Neutrophil (primary cell): ENCODE measurements at regions not wholly inside any gene's neighbourhood (a gene's known extent, or its start where the extent isn't known, plus 50 kb on each side); places are given as distances from the start of the nearest gene placed in this dataset.

Experiments used
- H3K27ac ChIP-seq: fragments of 200-600 bp; sonication (generic); 2 replicates; pipeline ENCODE4 v1.5.1; 2016; ENCODE audit warnings: mild to moderate bottlenecking, moderate library complexity
- H3K27me3 ChIP-seq: fragments of 200-600 bp; sonication (generic); 2 replicates; pipeline ENCODE4 v1.6.0; 2016; ENCODE audit warnings: mild to moderate bottlenecking
- H3K36me3 ChIP-seq: fragments of 200-600 bp; sonication (generic); 2 replicates; pipeline ENCODE4 v1.5.1; 2017
- H3K4me1 ChIP-seq, 2 experiments: fragments of 200-600 bp in 1 of 2; sonication (generic) in 1 of 2; 1 replicate in 1 of 2; 2 replicates in 1 of 2; pipeline versions ENCODE4 v1.5.1 to v1.6.1; 2013 to 2016; ENCODE audit warnings: low read depth in 1 of 2, low read length in 1 of 2, mild to moderate bottlenecking in 1 of 2, moderate library complexity in 1 of 2; ENCODE audit not compliant: control insufficient read depth in 1 of 2, insufficient read depth in 1 of 2
- H3K4me3 ChIP-seq, 2 experiments: fragments of 200-600 bp in 1 of 2; sonication (generic) in 1 of 2; 1 replicate in 1 of 2; 2 replicates in 1 of 2; pipeline ENCODE4 v1.5.1; 2013 to 2016; ENCODE audit warnings: low read depth in 1 of 2, low read length in 1 of 2, mild to moderate bottlenecking in 1 of 2, moderate library complexity in 1 of 2
- H3K9me3 ChIP-seq: fragments of 200-600 bp; sonication (generic); 2 replicates; pipeline ENCODE4 v1.5.1; 2016
- TF ChIP-seq, protein P1 (sequence below): fragments of 200-600 bp; sonication (generic); IDR thresholded peaks from 2 replicates; pipeline ENCODE4 v1.5.1; 2016; ENCODE audit warnings: antibody characterized with exemption

DNA sequence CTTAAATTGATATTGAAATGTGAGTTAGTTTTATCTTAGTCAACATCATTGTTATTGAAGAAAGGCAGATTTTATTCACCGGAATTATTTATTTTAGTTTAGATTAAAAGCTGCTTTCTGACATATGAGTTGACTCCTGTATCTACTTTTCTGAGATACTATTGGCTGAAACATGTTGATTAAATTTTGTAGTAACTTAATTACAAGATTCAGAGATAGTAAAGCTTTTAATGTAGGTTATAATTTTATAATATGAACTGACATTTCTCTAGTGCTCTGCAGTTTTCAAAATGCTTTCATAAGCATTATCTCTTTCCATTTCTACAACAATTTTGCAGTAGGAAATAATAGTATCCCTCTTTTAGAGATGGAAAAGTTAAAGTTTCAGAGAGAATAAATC is 616.0 kb downstream of the USP25 start:
- H3K36me3 ChIP-seq = no peaks in the 10 kb centered on the region
- no peaks in the 10 kb centered on the region for H3K27me3 ChIP-seq
- H3K4me3 ChIP-seq = no peak overlapping the region
- TF ChIP-seq, protein P1, sequence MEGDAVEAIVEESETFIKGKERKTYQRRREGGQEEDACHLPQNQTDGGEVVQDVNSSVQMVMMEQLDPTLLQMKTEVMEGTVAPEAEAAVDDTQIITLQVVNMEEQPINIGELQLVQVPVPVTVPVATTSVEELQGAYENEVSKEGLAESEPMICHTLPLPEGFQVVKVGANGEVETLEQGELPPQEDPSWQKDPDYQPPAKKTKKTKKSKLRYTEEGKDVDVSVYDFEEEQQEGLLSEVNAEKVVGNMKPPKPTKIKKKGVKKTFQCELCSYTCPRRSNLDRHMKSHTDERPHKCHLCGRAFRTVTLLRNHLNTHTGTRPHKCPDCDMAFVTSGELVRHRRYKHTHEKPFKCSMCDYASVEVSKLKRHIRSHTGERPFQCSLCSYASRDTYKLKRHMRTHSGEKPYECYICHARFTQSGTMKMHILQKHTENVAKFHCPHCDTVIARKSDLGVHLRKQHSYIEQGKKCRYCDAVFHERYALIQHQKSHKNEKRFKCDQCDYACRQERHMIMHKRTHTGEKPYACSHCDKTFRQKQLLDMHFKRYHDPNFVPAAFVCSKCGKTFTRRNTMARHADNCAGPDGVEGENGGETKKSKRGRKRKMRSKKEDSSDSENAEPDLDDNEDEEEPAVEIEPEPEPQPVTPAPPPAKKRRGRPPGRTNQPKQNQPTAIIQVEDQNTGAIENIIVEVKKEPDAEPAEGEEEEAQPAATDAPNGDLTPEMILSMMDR = no peak
- H3K4me1 ChIP-seq = no peaks in the 10 kb centered on the region
- no peak overlapping the region for H3K27ac ChIP-seq
- H3K9me3 ChIP-seq = no peaks in the 10 kb centered on the region

DNA sequence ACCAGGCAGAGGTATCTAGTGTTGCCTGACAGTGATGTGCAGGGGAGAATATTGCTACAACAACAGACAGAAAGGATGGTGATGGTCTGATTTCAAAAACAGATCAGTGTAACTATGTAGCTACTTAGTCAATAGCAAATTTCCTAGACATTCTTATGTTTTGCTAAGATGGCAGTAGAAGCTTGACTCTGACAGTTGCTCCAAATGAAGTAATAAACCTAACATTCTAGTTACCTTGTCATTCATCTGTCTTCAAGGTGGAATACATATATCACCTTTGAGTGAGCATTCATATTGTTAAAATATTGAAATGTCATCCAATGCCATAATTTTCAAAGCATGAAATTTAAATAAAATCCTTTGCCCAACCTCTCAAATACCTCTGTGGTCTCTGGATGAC is 617.4 kb downstream of the USP25 start:
- Histone ChIP-seq H3K27ac (no peak overlapping the region), H3K4me3 (no peak overlapping the region), H3K36me3 (no peaks in the 10 kb centered on the region), H3K9me3 (no peaks in the 10 kb centered on the region), H3K4me1 (no peaks in the 10 kb centered on the region), H3K27me3 (no peaks in the 10 kb centered on the region)
- TF ChIP-seq, protein P1 = no peak

DNA sequence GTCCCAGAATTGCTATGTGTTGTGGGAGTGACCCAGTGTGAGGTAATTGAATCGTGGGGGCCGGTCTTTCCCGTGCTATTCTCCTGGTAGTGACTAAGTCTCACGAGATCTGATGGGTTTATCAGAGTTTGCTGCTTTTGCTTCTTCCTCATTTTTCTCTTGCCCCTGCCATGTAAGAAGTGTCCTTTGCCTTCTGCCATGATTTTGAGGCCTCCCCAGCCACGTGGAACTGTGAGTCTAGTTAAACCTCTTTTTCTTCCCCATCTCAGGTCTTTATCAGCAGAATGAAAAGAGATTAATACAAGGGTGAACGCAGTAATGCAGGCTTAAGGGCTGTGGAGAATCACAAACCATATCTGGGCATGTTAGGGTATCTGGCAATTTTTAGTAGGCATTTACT is 624.0 kb downstream of the USP25 start:
- Histone ChIP-seq H3K36me3 (no peaks in the 10 kb centered on the region), H3K9me3 (no peaks in the 10 kb centered on the region), H3K4me3 (no peak overlapping the region), H3K4me1 (no peaks in the 10 kb centered on the region), H3K27me3 (no peaks in the 10 kb centered on the region), H3K27ac (no peak overlapping the region)
- TF ChIP-seq, protein P1 = no peak

DNA sequence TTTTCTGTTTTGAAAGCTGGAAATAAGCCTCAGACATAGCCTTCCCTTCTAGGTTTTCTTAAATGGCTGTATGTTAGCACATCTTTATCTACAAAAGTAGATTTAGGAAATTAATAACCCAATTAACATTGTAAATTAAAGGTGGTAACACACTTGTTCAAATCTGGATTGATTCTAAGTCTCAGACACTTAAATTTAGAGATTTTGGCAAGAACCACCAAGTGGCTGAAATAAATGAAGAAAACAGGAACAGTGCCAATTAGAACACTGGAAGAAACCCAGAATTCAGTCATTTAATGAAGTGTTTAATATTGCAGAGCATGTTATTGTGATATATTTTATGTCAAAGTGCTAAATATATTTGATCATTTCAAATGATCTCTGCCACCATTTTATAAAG is 628.2 kb downstream of the USP25 start:
- Histone ChIP-seq H3K27me3 (no peaks in the 10 kb centered on the region), H3K36me3 (no peaks in the 10 kb centered on the region), H3K4me1 (no peaks in the 10 kb centered on the region), H3K27ac (no peak overlapping the region), H3K9me3 (no peaks in the 10 kb centered on the region), H3K4me3 (no peak overlapping the region)
- TF ChIP-seq, protein P1 = no peak

DNA sequence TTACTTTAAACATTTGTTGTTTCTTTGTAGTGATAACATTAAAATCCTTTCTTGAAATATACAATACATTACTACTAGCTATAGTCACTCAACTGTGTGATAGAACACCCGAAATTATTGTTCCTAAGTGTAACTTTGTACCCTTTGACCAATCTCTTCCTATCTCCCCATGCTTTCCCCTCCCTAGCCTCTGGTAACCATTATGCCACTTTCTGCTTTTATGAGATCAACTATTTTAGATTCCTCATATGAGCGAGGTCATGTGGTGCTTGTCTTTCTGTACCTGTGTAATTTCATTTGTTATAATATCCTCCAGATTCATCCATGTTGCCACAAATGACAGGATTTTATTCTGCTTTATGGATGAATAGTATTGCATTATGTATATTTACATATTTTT is 629.0 kb downstream of the USP25 start:
- no peak overlapping the region for H3K27ac ChIP-seq
- no peaks in the 10 kb centered on the region for H3K27me3 ChIP-seq
- no peaks in the 10 kb centered on the region for H3K9me3 ChIP-seq
- no peak overlapping the region for H3K4me3 ChIP-seq
- TF ChIP-seq, protein P1 = no peak
- no peaks in the 10 kb centered on the region for H3K4me1 ChIP-seq
- no peaks in the 10 kb centered on the region for H3K36me3 ChIP-seq

DNA sequence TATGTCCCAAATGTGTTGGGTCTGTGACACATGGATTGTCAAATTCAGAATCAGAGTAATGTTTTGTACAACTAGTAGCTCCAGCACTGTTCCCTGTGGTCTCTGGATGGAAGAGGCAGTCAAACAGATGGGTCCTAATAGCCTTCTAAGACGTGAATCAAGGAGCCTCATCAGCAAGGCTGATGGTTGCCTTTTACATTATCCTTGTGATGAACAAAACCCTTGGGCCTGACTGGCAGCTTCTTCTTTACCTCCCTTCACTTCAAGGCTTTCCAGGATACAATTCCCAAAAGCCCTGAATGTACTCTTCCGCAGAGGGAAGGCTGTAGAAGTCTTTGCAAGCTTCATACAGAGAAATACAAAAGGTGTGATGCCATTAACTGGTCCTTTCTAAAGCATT is 633.3 kb downstream of the USP25 start:
- Histone ChIP-seq H3K27ac (no peak overlapping the region), H3K4me3 (no peak overlapping the region), H3K36me3 (no peaks in the 10 kb centered on the region), H3K4me1 (no peaks in the 10 kb centered on the region), H3K9me3 (no peaks in the 10 kb centered on the region), H3K27me3 (no peaks in the 10 kb centered on the region)
- TF ChIP-seq, protein P1 = no peak
